Mesendoderm (in vitro differentiated cells): ENCODE measurements at regions not wholly inside any gene's neighbourhood (a gene's known extent, or its start where the extent isn't known, plus 50 kb on each side); places are given as distances from the start of the nearest gene placed in this dataset.
A peak's percentile ranks its signal among the peaks of the same experiment; 100 is the strongest.

Experiments
- DNase-seq: peaks from one replicate; pipeline ENCODE4 v3.0.0; 2013
- H2AK5ac ChIP-seq: 2 replicates; pipeline ENCODE4 v1.6.1; 2013; ENCODE audit warnings: low read length, inconsistent platforms
- H2BK120ac ChIP-seq: 2 replicates; pipeline ENCODE4 v1.6.1; 2013; ENCODE audit warnings: low read depth, mild to moderate bottlenecking, low read length, moderate library complexity, mixed read lengths
- H2BK15ac ChIP-seq: replicated peaks from 2 replicates; pipeline ENCODE4 v1.6.1; 2013; ENCODE audit warnings: low read depth, mild to moderate bottlenecking, moderate library complexity
- H2BK5ac ChIP-seq: 2 replicates; pipeline ENCODE4 v1.6.1; 2013; ENCODE audit warnings: low read length, inconsistent platforms
- H3K18ac ChIP-seq: 2 replicates; pipeline ENCODE4 v1.6.1; 2013; ENCODE audit warnings: mild to moderate bottlenecking, low read length, mixed read lengths
- H3K23ac ChIP-seq: one replicate; pipeline ENCODE4 v1.6.1; 2013; ENCODE audit warnings: low read length
- H3K27ac ChIP-seq: 2 replicates; pipeline ENCODE4 v1.5.1; 2013; ENCODE audit warnings: low read depth, mild to moderate bottlenecking, inconsistent platforms, low read length, moderate library complexity
- H3K27me3 ChIP-seq: 2 replicates; pipeline ENCODE4 v1.6.1; 2013; ENCODE audit warnings: low read length, control low read depth, mild to moderate bottlenecking, inconsistent platforms; ENCODE audit not compliant: insufficient read depth, poor library complexity
- H3K36me3 ChIP-seq: 2 replicates; pipeline ENCODE4 v1.6.1; 2013; ENCODE audit warnings: low read length, inconsistent platforms; ENCODE audit not compliant: control insufficient read depth, insufficient read depth
- H3K4ac ChIP-seq: one replicate; pipeline ENCODE4 v1.6.1; 2013; ENCODE audit warnings: low read depth, mild to moderate bottlenecking, low read length, moderate library complexity
- H3K4me1 ChIP-seq: 2 replicates; pipeline ENCODE4 v1.6.1; 2013; ENCODE audit warnings: low read depth, low read length, inconsistent platforms; ENCODE audit not compliant: control insufficient read depth
- H3K4me2 ChIP-seq: 2 replicates; pipeline ENCODE4 v1.6.1; 2013; ENCODE audit warnings: low read length
- H3K4me3 ChIP-seq: 2 replicates; pipeline ENCODE4 v1.5.1; 2013; ENCODE audit warnings: mild to moderate bottlenecking, low read length
- H3K56ac ChIP-seq: one replicate; pipeline ENCODE4 v1.6.1; 2013; ENCODE audit warnings: low read length
- H3K79me1 ChIP-seq: 2 replicates; pipeline ENCODE4 v1.6.1; 2013; ENCODE audit warnings: low read length, inconsistent platforms
- H3K79me2 ChIP-seq: 2 replicates; pipeline ENCODE4 v1.6.1; 2013; ENCODE audit warnings: mild to moderate bottlenecking, low read length; ENCODE audit not compliant: control insufficient read depth, insufficient read depth
- H3K9ac ChIP-seq: 2 replicates; pipeline ENCODE4 v1.6.1; 2013; ENCODE audit warnings: low read length, inconsistent platforms
- H4K5ac ChIP-seq: one replicate; pipeline ENCODE4 v1.6.1; 2013; ENCODE audit warnings: low read length
- H4K8ac ChIP-seq: one replicate; pipeline ENCODE4 v1.6.1; 2013; ENCODE audit warnings: low read depth, mild to moderate bottlenecking, control low read depth, low read length, moderate library complexity
- WGBS: extraction: QIAGEN DNeasy Blood & Tissue Kit; methylation state at CpG from one replicate; pipeline ENCODE4 v1.1.7; 2013; ENCODE audit warnings: low lambda C conversion rate, missing lambda C conversion rate; ENCODE audit not compliant: insufficient coverage; ENCODE audit errors: extremely low coverage; 5-methylcytosine and 5-hydroxymethylcytosine counted together

- no peaks in the 10 kb centered on the region for H3K27me3 ChIP-seq
- H4K8ac ChIP-seq: no peak overlapping the region
- H2BK120ac ChIP-seq: no peak overlapping the region
- no peak overlapping the region for H3K9ac ChIP-seq
- H3K27ac ChIP-seq: no peak overlapping the region
- H3K4me1 ChIP-seq: no peaks in the 10 kb centered on the region
- no peak overlapping the region for H3K4me2 ChIP-seq
- H3K36me3 ChIP-seq: no peaks in the 10 kb centered on the region
- no peak overlapping the region for H3K4ac ChIP-seq
- no peak overlapping the region for H2AK5ac ChIP-seq
- no peak overlapping the region for H3K23ac ChIP-seq
- no peak overlapping the region for H2BK15ac ChIP-seq
- H2BK5ac ChIP-seq: no peak overlapping the region
- DNase-seq: no peak
- H3K4me3 ChIP-seq: no peak overlapping the region
- no peak overlapping the region for H3K56ac ChIP-seq
- H3K18ac ChIP-seq: no peak overlapping the region
- H4K5ac ChIP-seq: no peak overlapping the region
- no peaks in the 10 kb centered on the region for H3K79me1 ChIP-seq
- no peaks in the 10 kb centered on the region for H3K79me2 ChIP-seq
- WGBS: no CpG with 5 or more reads among the region's 1 CpG
These were observed 524.4 kb upstream of the CDH5 start for GRCh38 chr16:65842067-65842466.

GRCh38 chr16:65838001-65838400 is 528.5 kb upstream of the CDH5 start:
- DNase-seq: no peak
- H3K27me3 ChIP-seq: no peaks in the 10 kb centered on the region
- H3K4me1 ChIP-seq: no peaks in the 10 kb centered on the region
- no peak overlapping the region for H4K8ac ChIP-seq
- no peak overlapping the region for H2AK5ac ChIP-seq
- no peak overlapping the region for H2BK5ac ChIP-seq
- H2BK120ac ChIP-seq: no peak overlapping the region
- no peak overlapping the region for H3K4ac ChIP-seq
- H3K36me3 ChIP-seq: no peaks in the 10 kb centered on the region
- no peak overlapping the region for H3K9ac ChIP-seq
- no peak overlapping the region for H3K56ac ChIP-seq
- H3K27ac ChIP-seq: no peak overlapping the region
- no peak overlapping the region for H3K4me2 ChIP-seq
- no peak overlapping the region for H3K23ac ChIP-seq
- H3K18ac ChIP-seq: no peak overlapping the region
- no peak overlapping the region for H4K5ac ChIP-seq
- H3K4me3 ChIP-seq: no peak overlapping the region
- WGBS: no CpG with 5 or more reads among the region's 3 CpGs
- H2BK15ac ChIP-seq: no peak overlapping the region
- no peaks in the 10 kb centered on the region for H3K79me2 ChIP-seq
- no peaks in the 10 kb centered on the region for H3K79me1 ChIP-seq

GRCh38 chr16:65837464-65837863 is 529.0 kb upstream of the CDH5 start:
- no peak overlapping the region for H4K8ac ChIP-seq
- H3K9ac ChIP-seq: no peak overlapping the region
- no peak overlapping the region for H2BK15ac ChIP-seq
- H3K79me1 ChIP-seq: no peaks in the 10 kb centered on the region
- H2BK5ac ChIP-seq: no peak overlapping the region
- no peaks in the 10 kb centered on the region for H3K36me3 ChIP-seq
- H3K4ac ChIP-seq: no peak overlapping the region
- no CpG with 5 or more reads among the region's 3 CpGs for WGBS
- H2AK5ac ChIP-seq: no peak overlapping the region
- no peak overlapping the region for H3K4me3 ChIP-seq
- H4K5ac ChIP-seq: no peak overlapping the region
- H2BK120ac ChIP-seq: no peak overlapping the region
- H3K23ac ChIP-seq: no peak overlapping the region
- H3K79me2 ChIP-seq: no peaks in the 10 kb centered on the region
- no peak overlapping the region for H3K4me2 ChIP-seq
- H3K18ac ChIP-seq: no peak overlapping the region
- no peak overlapping the region for H3K56ac ChIP-seq
- no peak for DNase-seq
- no peak overlapping the region for H3K27ac ChIP-seq
- H3K27me3 ChIP-seq: no peaks in the 10 kb centered on the region
- no peaks in the 10 kb centered on the region for H3K4me1 ChIP-seq

- Histone ChIP-seq H2BK120ac (no peak overlapping the region), H3K56ac (no peak overlapping the region), H3K4ac (no peak overlapping the region), H3K4me2 (no peak overlapping the region), H4K5ac (no peak overlapping the region), H3K79me1 (no peaks in the 10 kb centered on the region), H3K4me1 (no peaks in the 10 kb centered on the region), H3K23ac (no peak overlapping the region), H2AK5ac (no peak overlapping the region), H3K27me3 (no peaks in the 10 kb centered on the region), H3K9ac (no peak overlapping the region), H3K27ac (no peak overlapping the region), H2BK15ac (no peak overlapping the region), H3K18ac (no peak overlapping the region), H4K8ac (no peak overlapping the region), H2BK5ac (no peak overlapping the region), H3K36me3 (no peaks in the 10 kb centered on the region), H3K79me2 (no peaks in the 10 kb centered on the region), H3K4me3 (no peak overlapping the region)
- DNase-seq: no peak
These were observed 531.8 kb upstream of the CDH5 start for GRCh38 chr16:65834688-65835087.

- Histone ChIP-seq H3K27ac (no peak overlapping the region), H3K79me1 (no peaks in the 10 kb centered on the region)
These were observed 533.2 kb upstream of the CDH5 start for GRCh38 chr16:65833171-65833871.

GRCh38 chr16:65832679-65833078 is 533.8 kb upstream of the CDH5 start:
- Histone ChIP-seq H3K4me3 (no peak overlapping the region), H3K4me1 (no peaks in the 10 kb centered on the region), H2BK15ac (no peak overlapping the region), H3K36me3 (no peaks in the 10 kb centered on the region), H3K79me1 (no peaks in the 10 kb centered on the region), H3K79me2 (no peaks in the 10 kb centered on the region), H2AK5ac (no peak overlapping the region), H3K27ac (no peak overlapping the region), H2BK5ac (no peak overlapping the region), H4K8ac (no peak overlapping the region), H2BK120ac (no peak overlapping the region), H4K5ac (no peak overlapping the region), H3K9ac (no peak overlapping the region), H3K4me2 (no peak overlapping the region), H3K4ac (no peak overlapping the region), H3K23ac (no peak overlapping the region), H3K18ac (no peak overlapping the region), H3K27me3 (no peaks in the 10 kb centered on the region), H3K56ac (no peak overlapping the region)
- peak; percentile 13 for DNase-seq
- WGBS: no CpG with 5 or more reads among the region's 1 CpG

More at GRCh38 chr16:65833171-65833871, 533.2 kb upstream of the CDH5 start:
- DNase-seq: no peak
- H3K18ac ChIP-seq: no peak overlapping the region
- no peak overlapping the region for H3K4me3 ChIP-seq
- no peak overlapping the region for H3K23ac ChIP-seq
- H3K79me2 ChIP-seq: no peaks in the 10 kb centered on the region
- no peaks in the 10 kb centered on the region for H3K36me3 ChIP-seq
- no peak overlapping the region for H3K4ac ChIP-seq
- no peak overlapping the region for H2BK5ac ChIP-seq
- H2AK5ac ChIP-seq: no peak overlapping the region
- H2BK120ac ChIP-seq: no peak overlapping the region
- H2BK15ac ChIP-seq: no peak overlapping the region
- H4K5ac ChIP-seq: no peak overlapping the region
- H3K27me3 ChIP-seq: no peaks in the 10 kb centered on the region
- no CpG with 5 or more reads among the region's 4 CpGs for WGBS
- H3K56ac ChIP-seq: no peak overlapping the region
- H3K4me2 ChIP-seq: no peak overlapping the region
- no peaks in the 10 kb centered on the region for H3K4me1 ChIP-seq
- H3K9ac ChIP-seq: no peak overlapping the region
- H4K8ac ChIP-seq: no peak overlapping the region
